Ascending aorta (tissue), 2 donors: ENCODE measurements at regions not wholly inside any gene's neighbourhood (a gene's known extent, or its start where the extent isn't known, plus 50 kb on each side); places are given as distances from the start of the nearest gene placed in this dataset.

Experiments used
- DNase-seq, 2 donors: peaks; one replicate each; pipeline ENCODE4 v3.0.0-alpha.2; 2019; ENCODE audit warnings: low spot score in 2 of 2
- H3K27ac ChIP-seq, 2 donors: fragments of 200-600 bp; sonication (generic); one replicate each; pipeline ENCODE4 v1.5.1; 2016 to 2017; ENCODE audit warnings: mild to moderate bottlenecking in 1 of 2
- H3K27me3 ChIP-seq: fragments of 200-600 bp; sonication (generic); one replicate; pipeline ENCODE4 v1.5.1; 2017
- H3K36me3 ChIP-seq, 2 donors: fragments of 200-600 bp; sonication (generic); one replicate each; pipeline ENCODE4 v1.5.1; 2016
- H3K4me1 ChIP-seq, 2 donors: fragments of 200-600 bp; sonication (generic); one replicate each; pipeline ENCODE4 v1.5.1; 2016 to 2017; ENCODE audit warnings: mild to moderate bottlenecking in 1 of 2
- H3K4me3 ChIP-seq, 2 donors: fragments of 200-600 bp; sonication (generic); one replicate each; pipeline ENCODE4 v1.5.1; 2016 to 2017; ENCODE audit warnings: mild to moderate bottlenecking in 1 of 2
- H3K9me3 ChIP-seq, 2 donors: fragments of 200-600 bp; sonication (generic); one replicate each; pipeline ENCODE4 v1.5.1; 2016
- CTCF ChIP-seq, 3 experiments: fragments of 200-600 bp in 2 of 3; fragments of 450-650 bp in 1 of 3; sonication (generic) in 2 of 3; IDR thresholded peaks; one replicate each; pipeline ENCODE4 v1.5.1; 2016 to 2019; ENCODE audit warnings: antibody characterized with exemption in 3 of 3, mild to moderate bottlenecking in 1 of 3, moderate library complexity in 1 of 3
- intact Hi-C: fragments of 100-400 bp; cut with DNase I; formaldehyde crosslinking; loops from one replicate; pipeline ENCODE4 v1.15.1; 2023

GRCh38 chr2:176445956-176446355, 176.7 kb downstream of the MTX2 start:
- DNase-seq = no peak
- H3K9me3 ChIP-seq = no peaks in the 10 kb centered on the region
- no peaks in the 10 kb centered on the region for H3K27me3 ChIP-seq
- no peaks in the 10 kb centered on the region for H3K36me3 ChIP-seq
- no peak overlapping the region for H3K4me3 ChIP-seq
- TF ChIP-seq CTCF (IDR thresholded peaks at IDR 0.05) = no peak
- H3K27ac ChIP-seq = no peak overlapping the region
- H3K4me1 ChIP-seq = no peaks in the 10 kb centered on the region
- intact Hi-C loops = no loop called here

GRCh38 chr2:176446718-176447414, 177.6 kb downstream of the MTX2 start:
- Histone ChIP-seq H3K4me1 (no peaks in the 10 kb centered on the region), H3K36me3 (no peaks in the 10 kb centered on the region), H3K9me3 (no peaks in the 10 kb centered on the region), H3K27me3 (no peaks in the 10 kb centered on the region), H3K4me3 (no peak overlapping the region), H3K27ac (no peak overlapping the region)
- intact Hi-C loops = no loop called here
- no peak for DNase-seq
- no peak for TF ChIP-seq CTCF (IDR thresholded peaks at IDR 0.05)

GRCh38 chr2:176447616-176448015, 178.4 kb downstream of the MTX2 start:
- intact Hi-C loops = no loop called here
- Histone ChIP-seq H3K36me3 (no peaks in the 10 kb centered on the region), H3K27me3 (no peaks in the 10 kb centered on the region), H3K27ac (no peak overlapping the region), H3K4me1 (no peaks in the 10 kb centered on the region), H3K9me3 (no peaks in the 10 kb centered on the region), H3K4me3 (no peak overlapping the region)
- no peak for DNase-seq
- no peak for TF ChIP-seq CTCF (IDR thresholded peaks at IDR 0.05)

- TF ChIP-seq CTCF (IDR thresholded peaks at IDR 0.05) = no peak
- intact Hi-C loops = loop anchor here (10.0 kb wide), 1 partner anchor 155 kb away; no protein-coding TSS in a partner anchor
- Histone ChIP-seq H3K27ac (no peak overlapping the region), H3K9me3 (no peaks in the 10 kb centered on the region), H3K4me1 (no peaks in the 10 kb centered on the region), H3K4me3 (no peak overlapping the region), H3K27me3 (no peaks in the 10 kb centered on the region), H3K36me3 (no peaks in the 10 kb centered on the region)
- no peak for DNase-seq
Observed at GRCh38 chr2:176449852-176450251, 180.6 kb downstream of the MTX2 start.

- H3K9me3 ChIP-seq = no peaks in the 10 kb centered on the region
- H3K27me3 ChIP-seq = no peaks in the 10 kb centered on the region
- no peak for TF ChIP-seq CTCF (IDR thresholded peaks at IDR 0.05)
- H3K36me3 ChIP-seq = no peaks in the 10 kb centered on the region
- no peak for DNase-seq
- H3K4me1 ChIP-seq = no peaks in the 10 kb centered on the region
- intact Hi-C loops = loop anchor here (2.0 to 10.0 kb wide), 2 partner anchors 101 to 159 kb away; no protein-coding TSS in a partner anchor
- H3K27ac ChIP-seq = no peak overlapping the region
- H3K4me3 ChIP-seq = no peak overlapping the region
Observed at GRCh38 chr2:176453784-176454183, 184.5 kb downstream of the MTX2 start.
